Stimulated activated memory B cell treated with anti-CD40 and anti-IgM and Interleukin-4, amounts not matched to agents 10 μg/mL and 1 μg/mL and 100 μg/mL, for 72 hours (primary cell): ENCODE measurements at regions not wholly inside any gene's neighbourhood (a gene's known extent, or its start where the extent isn't known, plus 50 kb on each side); places are given as distances from the start of the nearest gene placed in this dataset.

Experiments used
- ATAC-seq: fragments of 150-1000 bp; cut with Tn5 transposase; 2 replicates; pipeline ENCODE4 v1.10.0; 2021
- H3K27ac Mint-ChIP-seq: one replicate; pipeline ENCODE4 v1.8.0; 2022; ENCODE audit warnings: mild to moderate bottlenecking, mixed read lengths
- H3K27me3 Mint-ChIP-seq: one replicate; pipeline ENCODE4 v1.8.0; 2022; ENCODE audit warnings: mixed read lengths
- H3K36me3 Mint-ChIP-seq: one replicate; pipeline ENCODE4 v1.8.0; 2022; ENCODE audit warnings: mixed read lengths
- H3K4me1 Mint-ChIP-seq: one replicate; pipeline ENCODE4 v1.8.0; 2022; ENCODE audit warnings: mixed read lengths
- H3K4me3 Mint-ChIP-seq: one replicate; pipeline ENCODE4 v1.8.0; 2022; ENCODE audit warnings: mild to moderate bottlenecking, moderate library complexity, mixed read lengths
- H3K9me3 Mint-ChIP-seq: one replicate; pipeline ENCODE4 v1.8.0; 2022; ENCODE audit warnings: mixed read lengths

DNA sequence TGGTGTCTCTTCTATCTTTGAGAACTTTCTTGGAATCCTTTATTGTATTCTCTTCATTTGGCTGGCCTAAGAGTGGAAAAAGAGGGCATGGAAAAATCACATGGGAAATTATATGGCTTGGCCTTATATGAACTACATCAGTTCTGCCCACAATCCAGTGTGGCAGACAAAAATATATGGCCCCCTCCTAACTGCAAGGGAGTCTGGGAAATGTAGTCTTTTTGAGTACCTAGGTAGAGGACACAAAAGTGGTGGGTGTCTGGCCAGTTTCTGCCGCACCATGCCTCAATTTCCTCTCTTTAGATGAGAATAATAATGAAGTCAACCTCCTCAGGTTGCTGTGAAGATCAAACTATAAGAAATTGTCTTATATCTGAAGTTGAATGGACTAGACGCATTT lies 109.3 kb downstream of the SCP2D1 start:
- no peak for ATAC-seq
- Mint-ChIP-seq H3K4me1 (no peaks in the 10 kb centered on the region), H3K27me3 (peaks cover 8% of the 10 kb centered on the region), H3K9me3 (no peaks in the 10 kb centered on the region), H3K36me3 (no peaks in the 10 kb centered on the region), H3K4me3 (no peak overlapping the region), H3K27ac (no peak overlapping the region)

DNA sequence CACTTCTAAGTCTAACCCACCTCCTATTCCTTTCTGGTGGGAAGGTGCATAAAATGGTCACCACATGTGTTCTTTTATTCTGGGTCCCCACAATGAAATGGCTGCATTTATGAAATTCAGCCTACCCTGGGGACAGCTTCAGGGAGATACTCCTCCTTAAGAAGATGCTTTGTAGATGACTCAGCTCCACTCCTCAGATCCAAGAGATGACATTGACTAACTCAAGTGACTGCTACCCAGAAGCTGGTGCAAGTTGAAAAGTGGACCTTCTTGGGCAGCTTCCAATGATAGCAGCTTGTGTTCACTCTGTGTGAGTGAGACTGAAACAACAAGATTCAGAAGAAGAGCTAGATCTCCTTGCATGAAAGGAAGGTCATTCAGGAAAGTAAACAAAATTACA lies 113.4 kb downstream of the SCP2D1 start:
- Mint-ChIP-seq H3K4me1 (no peaks in the 10 kb centered on the region), H3K4me3 (no peak overlapping the region), H3K27ac (no peak overlapping the region), H3K36me3 (no peaks in the 10 kb centered on the region), H3K27me3 (peaks cover 8% of the 10 kb centered on the region), H3K9me3 (no peaks in the 10 kb centered on the region)
- ATAC-seq: no peak

DNA sequence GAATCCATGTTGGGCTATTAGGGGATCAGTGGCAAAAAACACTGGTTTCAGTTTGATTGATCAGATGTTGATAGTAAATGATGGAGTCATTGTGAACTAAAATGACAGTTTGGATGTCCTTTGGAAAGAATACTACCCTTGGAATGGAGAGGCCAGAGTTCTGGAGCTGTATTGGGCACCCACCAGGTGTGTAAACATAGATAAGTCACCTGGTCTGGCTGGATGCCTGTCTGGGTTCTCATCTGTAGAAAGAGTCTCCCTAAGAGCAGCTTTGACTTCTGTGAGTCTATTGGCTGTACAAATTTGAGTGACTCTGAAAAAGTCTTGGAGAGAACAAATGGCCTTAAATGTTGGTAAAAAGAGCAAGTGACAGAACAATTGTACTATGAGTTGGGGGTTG lies 115.0 kb downstream of the SCP2D1 start:
- Mint-ChIP-seq H3K27ac (no peak overlapping the region), H3K4me3 (no peak overlapping the region), H3K36me3 (no peaks in the 10 kb centered on the region), H3K9me3 (no peaks in the 10 kb centered on the region), H3K27me3 (peaks cover 8% of the 10 kb centered on the region), H3K4me1 (no peaks in the 10 kb centered on the region)
- ATAC-seq: no peak

DNA sequence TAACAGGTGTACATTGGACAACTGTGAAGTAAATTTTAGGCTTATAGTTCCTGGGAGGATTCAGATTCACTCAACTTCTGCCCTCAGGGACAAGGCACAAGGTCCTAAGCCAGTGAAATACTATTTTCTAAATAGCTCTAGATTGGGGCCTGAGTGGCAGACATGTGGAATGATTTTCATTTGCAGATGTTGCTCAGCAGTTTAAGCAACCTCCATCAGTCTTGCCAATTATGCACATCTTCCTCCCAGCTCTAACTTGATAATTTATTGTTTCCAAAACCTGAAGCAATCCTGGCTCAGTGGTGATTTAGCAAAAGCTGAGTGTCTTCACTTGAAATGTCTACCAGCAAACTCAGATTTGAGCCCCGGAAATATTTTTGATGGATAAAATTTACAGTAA lies 116.2 kb downstream of the SCP2D1 start:
- H3K27ac Mint-ChIP-seq: no peak overlapping the region

DNA sequence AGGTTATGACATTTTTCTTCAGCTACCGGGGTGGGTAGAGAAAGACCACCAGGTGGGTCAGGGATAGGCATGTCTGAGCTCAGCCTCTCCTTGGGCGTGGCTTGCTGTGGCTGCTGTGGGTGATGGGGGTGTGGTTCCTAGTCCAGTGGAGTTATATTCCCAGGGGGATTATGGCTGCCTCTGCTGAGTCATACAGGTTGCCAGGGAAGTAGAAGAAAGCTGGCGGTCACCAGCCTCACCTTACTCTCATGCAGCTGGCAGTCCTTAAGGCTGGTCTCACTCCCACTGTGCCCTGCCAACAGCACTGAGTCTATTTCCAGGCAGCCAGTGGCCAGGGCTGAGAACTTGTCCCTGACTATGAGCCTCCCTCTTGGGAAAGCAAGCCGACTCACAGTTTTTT lies 130.0 kb downstream of the SCP2D1 start:
- no peak for ATAC-seq
- Mint-ChIP-seq H3K27me3 (peaks cover 30% of the 10 kb centered on the region), H3K27ac (no peak overlapping the region), H3K4me1 (no peaks in the 10 kb centered on the region), H3K9me3 (peaks cover 2% of the 10 kb centered on the region), H3K36me3 (no peaks in the 10 kb centered on the region), H3K4me3 (no peak overlapping the region)

More for the DNA sequence above, 116.2 kb downstream of the SCP2D1 start:
- Mint-ChIP-seq H3K27me3 (peaks cover 8% of the 10 kb centered on the region), H3K9me3 (no peaks in the 10 kb centered on the region), H3K4me3 (no peak overlapping the region), H3K36me3 (no peaks in the 10 kb centered on the region), H3K4me1 (no peaks in the 10 kb centered on the region)
- no peak for ATAC-seq

DNA sequence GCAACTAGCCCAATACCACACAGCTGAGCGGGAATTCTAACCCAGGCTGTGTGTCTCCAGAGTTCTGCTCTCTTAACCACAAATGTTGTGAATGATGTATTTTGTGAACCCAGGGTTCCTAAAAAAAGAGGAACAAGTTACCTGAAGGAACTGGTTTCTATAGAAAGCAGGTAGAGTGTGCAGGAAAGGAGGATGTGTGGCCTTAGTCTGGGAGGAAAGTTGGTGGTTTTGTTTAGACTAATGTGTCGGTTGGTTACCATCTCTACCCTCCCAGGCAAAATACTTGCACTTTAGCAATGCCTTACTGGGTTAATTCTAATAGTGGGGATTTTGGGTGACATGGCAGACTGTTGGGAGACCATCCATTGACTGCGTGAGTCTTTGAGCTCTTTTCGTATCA lies 143.3 kb downstream of the SCP2D1 start:
- no peak for ATAC-seq
- no peak overlapping the region for H3K27ac Mint-ChIP-seq
- no peak overlapping the region for H3K4me3 Mint-ChIP-seq
- no peaks in the 10 kb centered on the region for H3K36me3 Mint-ChIP-seq
- H3K9me3 Mint-ChIP-seq: peaks cover 7% of the 10 kb centered on the region
- no peaks in the 10 kb centered on the region for H3K4me1 Mint-ChIP-seq
- peaks cover 15% of the 10 kb centered on the region for H3K27me3 Mint-ChIP-seq

DNA sequence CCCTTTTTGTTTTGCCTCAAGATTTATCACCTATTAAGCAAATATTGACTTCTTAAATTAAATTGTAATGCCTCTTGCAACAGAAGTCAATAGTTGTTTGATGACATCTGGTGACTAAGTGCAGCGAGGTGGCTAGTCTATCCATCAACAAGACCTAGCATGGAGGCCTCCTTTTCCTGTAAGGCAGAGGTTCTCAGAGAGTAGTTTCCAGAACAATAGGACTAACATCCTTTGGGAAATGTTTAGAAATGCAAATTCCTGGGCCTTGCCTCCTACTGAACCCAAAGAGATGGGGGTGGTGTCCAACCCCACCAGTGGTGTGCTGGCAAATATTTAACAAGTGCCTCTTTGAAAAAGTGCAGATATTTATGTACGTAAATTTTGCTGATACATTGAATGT lies 143.7 kb downstream of the SCP2D1 start:
- no peak for ATAC-seq
- Mint-ChIP-seq H3K9me3 (peaks cover 7% of the 10 kb centered on the region), H3K27ac (no peak overlapping the region), H3K4me1 (no peaks in the 10 kb centered on the region), H3K4me3 (no peak overlapping the region), H3K36me3 (no peaks in the 10 kb centered on the region), H3K27me3 (peaks cover 20% of the 10 kb centered on the region)

GRCh38 chr20:18971121-18971520 lies 157.5 kb downstream of the SCP2D1 start:
- peaks cover 20% of the 10 kb centered on the region for H3K27me3 Mint-ChIP-seq
- ATAC-seq: no peak
- H3K4me1 Mint-ChIP-seq: no peaks in the 10 kb centered on the region
- H3K36me3 Mint-ChIP-seq: no peaks in the 10 kb centered on the region
- H3K4me3 Mint-ChIP-seq: no peak overlapping the region
- no peak overlapping the region for H3K27ac Mint-ChIP-seq
- H3K9me3 Mint-ChIP-seq: no peaks in the 10 kb centered on the region

DNA sequence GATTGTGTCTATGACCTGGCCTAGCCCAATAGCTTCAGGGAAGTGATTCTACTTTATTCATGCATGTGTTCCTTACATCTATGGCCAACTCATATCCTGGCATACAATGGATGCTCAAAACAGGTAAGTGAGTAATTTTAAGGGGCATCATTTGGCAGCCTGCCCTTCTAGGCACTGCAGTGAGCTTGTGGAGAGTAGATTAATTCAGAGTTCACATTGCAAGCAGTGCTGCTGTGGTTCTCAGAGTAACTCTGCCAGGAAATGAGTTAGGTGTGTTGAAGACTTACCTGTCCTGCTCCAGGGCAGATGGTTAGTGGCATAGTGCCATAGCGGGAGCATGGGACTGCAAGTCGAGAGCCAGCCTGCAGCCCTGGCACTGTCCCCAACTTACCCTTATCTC lies 158.0 kb downstream of the SCP2D1 start:
- Mint-ChIP-seq H3K27me3 (peaks cover 19% of the 10 kb centered on the region), H3K27ac (no peak overlapping the region), H3K9me3 (no peaks in the 10 kb centered on the region), H3K4me3 (no peak overlapping the region), H3K4me1 (no peaks in the 10 kb centered on the region), H3K36me3 (no peaks in the 10 kb centered on the region)
- ATAC-seq: no peak

GRCh38 chr20:18972251-18972876 lies 158.8 kb downstream of the SCP2D1 start:
- ATAC-seq: no peak
- peaks cover 19% of the 10 kb centered on the region for H3K27me3 Mint-ChIP-seq
- peaks cover 4% of the 10 kb centered on the region for H3K4me1 Mint-ChIP-seq
- no peaks in the 10 kb centered on the region for H3K9me3 Mint-ChIP-seq
- no peak overlapping the region for H3K27ac Mint-ChIP-seq
- H3K4me3 Mint-ChIP-seq: no peak overlapping the region
- H3K36me3 Mint-ChIP-seq: no peaks in the 10 kb centered on the region

- H3K9me3 Mint-ChIP-seq: no peaks in the 10 kb centered on the region
These were observed 160.1 kb downstream of the SCP2D1 start for GRCh38 chr20:18973529-18974173.

GRCh38 chr20:18974660-18975059 lies 161.1 kb downstream of the SCP2D1 start:
- no peaks in the 10 kb centered on the region for H3K9me3 Mint-ChIP-seq
- no peak overlapping the region for H3K27ac Mint-ChIP-seq
- ATAC-seq: no peak
- H3K4me3 Mint-ChIP-seq: no peak overlapping the region
- H3K36me3 Mint-ChIP-seq: no peaks in the 10 kb centered on the region
- H3K27me3 Mint-ChIP-seq: peaks cover 14% of the 10 kb centered on the region
- H3K4me1 Mint-ChIP-seq: peaks cover 9% of the 10 kb centered on the region

More at GRCh38 chr20:18973529-18974173, 160.1 kb downstream of the SCP2D1 start:
- Mint-ChIP-seq H3K4me3 (no peak overlapping the region), H3K27ac (no peak overlapping the region), H3K27me3 (peaks cover 15% of the 10 kb centered on the region), H3K4me1 (peaks cover 9% of the 10 kb centered on the region), H3K36me3 (no peaks in the 10 kb centered on the region)
- ATAC-seq: no peak

GRCh38 chr20:18977441-18977840 lies 163.9 kb downstream of the SCP2D1 start:
- no peak overlapping the region for H3K27ac Mint-ChIP-seq
- peaks cover 24% of the 10 kb centered on the region for H3K27me3 Mint-ChIP-seq
- no peak for ATAC-seq
- H3K36me3 Mint-ChIP-seq: no peaks in the 10 kb centered on the region
- H3K4me3 Mint-ChIP-seq: no peak overlapping the region
- H3K4me1 Mint-ChIP-seq: peaks cover 9% of the 10 kb centered on the region
- H3K9me3 Mint-ChIP-seq: no peaks in the 10 kb centered on the region

DNA sequence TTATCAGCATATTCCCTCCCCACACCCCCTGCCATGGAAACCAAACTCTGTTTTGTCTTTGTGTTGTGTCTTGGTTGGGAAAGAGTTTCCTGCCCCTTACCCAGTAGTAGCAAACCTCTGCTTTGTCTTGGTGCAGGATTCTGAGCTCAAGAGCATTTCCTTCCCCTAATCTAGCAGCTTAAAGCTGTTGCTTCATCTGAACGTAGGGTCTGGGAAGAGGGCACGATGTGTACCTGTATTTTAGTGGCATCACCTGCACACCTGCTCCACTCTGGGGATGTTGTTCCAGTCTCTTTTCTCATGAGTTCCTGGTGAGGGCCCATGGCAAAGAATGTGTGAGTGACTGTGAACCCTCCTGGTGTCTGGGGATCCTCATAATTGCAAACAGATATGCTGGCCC lies 164.7 kb downstream of the SCP2D1 start:
- Mint-ChIP-seq H3K4me3 (no peak overlapping the region), H3K9me3 (no peaks in the 10 kb centered on the region), H3K4me1 (peaks cover 9% of the 10 kb centered on the region), H3K27me3 (peaks cover 24% of the 10 kb centered on the region), H3K27ac (no peak overlapping the region), H3K36me3 (no peaks in the 10 kb centered on the region)
- ATAC-seq: no peak

DNA sequence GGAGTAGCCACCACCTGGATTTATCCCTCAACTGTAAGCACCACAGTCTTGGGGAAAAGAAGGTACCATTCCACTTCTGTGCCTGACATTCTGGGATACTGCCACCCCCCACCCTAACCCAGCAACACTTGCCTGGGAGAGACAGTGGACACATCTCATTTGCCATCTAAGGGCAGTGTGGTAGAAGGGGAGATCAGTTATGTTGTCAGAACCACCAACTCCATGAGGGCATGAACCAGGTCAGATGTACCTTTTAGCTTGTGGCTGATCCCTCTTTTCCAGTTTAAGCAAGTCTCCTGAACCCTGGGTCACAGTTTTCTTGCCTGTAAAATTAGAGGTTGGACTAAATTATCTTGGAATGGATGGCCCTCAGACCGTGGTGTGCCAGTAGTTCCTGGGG lies 165.5 kb downstream of the SCP2D1 start:
- no peak for ATAC-seq
- no peak overlapping the region for H3K27ac Mint-ChIP-seq
- H3K4me1 Mint-ChIP-seq: peaks cover 9% of the 10 kb centered on the region
- H3K4me3 Mint-ChIP-seq: no peak overlapping the region
- peaks cover 24% of the 10 kb centered on the region for H3K27me3 Mint-ChIP-seq
- H3K36me3 Mint-ChIP-seq: no peaks in the 10 kb centered on the region
- H3K9me3 Mint-ChIP-seq: no peaks in the 10 kb centered on the region

DNA sequence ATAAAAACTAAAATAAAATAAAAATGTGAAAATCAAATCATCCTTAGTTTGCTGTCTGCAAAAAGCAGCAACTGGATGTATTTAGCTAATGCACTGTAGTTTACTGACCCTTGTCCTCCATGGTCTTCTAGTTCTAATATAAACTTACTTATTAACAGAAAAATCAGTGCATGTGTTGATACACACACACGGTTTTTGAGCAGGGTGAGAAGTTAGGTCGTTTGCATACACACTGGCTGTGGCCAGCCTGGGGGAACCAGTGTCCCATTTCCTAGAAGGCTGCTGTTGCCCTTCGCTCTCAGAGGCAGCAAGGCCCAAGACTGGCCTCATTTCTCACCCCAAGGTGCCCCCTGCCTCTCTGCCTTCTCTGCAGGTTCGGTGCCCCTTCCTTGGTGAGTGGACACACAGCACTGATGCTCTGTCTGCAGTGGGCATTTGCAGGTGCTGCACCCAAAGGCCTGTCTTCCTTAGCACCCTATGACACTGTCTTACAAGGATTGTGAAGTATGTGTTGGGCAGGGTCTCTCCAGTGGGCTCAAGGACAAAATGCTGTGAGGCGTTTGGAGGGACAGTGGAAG lies 168.5 kb downstream of the SCP2D1 start:
- Mint-ChIP-seq H3K4me3 (no peak overlapping the region), H3K27me3 (peaks cover 16% of the 10 kb centered on the region), H3K27ac (no peak overlapping the region), H3K9me3 (no peaks in the 10 kb centered on the region), H3K36me3 (no peaks in the 10 kb centered on the region), H3K4me1 (peaks cover 8% of the 10 kb centered on the region)
- no peak for ATAC-seq
